GM21423 (cell line): ENCODE measurements at regions not wholly inside any gene's neighbourhood (a gene's known extent, or its start where the extent isn't known, plus 50 kb on each side); places are given as distances from the start of the nearest gene placed in this dataset.

Experiments used
- ATAC-seq: cut with Tn5 transposase; IDR thresholded peaks from one replicate; pipeline ENCODE4 v1.9.1; 2021; ENCODE audit warnings: mild to moderate bottlenecking, moderate library complexity; ENCODE audit not compliant: unreplicated experiment

DNA sequence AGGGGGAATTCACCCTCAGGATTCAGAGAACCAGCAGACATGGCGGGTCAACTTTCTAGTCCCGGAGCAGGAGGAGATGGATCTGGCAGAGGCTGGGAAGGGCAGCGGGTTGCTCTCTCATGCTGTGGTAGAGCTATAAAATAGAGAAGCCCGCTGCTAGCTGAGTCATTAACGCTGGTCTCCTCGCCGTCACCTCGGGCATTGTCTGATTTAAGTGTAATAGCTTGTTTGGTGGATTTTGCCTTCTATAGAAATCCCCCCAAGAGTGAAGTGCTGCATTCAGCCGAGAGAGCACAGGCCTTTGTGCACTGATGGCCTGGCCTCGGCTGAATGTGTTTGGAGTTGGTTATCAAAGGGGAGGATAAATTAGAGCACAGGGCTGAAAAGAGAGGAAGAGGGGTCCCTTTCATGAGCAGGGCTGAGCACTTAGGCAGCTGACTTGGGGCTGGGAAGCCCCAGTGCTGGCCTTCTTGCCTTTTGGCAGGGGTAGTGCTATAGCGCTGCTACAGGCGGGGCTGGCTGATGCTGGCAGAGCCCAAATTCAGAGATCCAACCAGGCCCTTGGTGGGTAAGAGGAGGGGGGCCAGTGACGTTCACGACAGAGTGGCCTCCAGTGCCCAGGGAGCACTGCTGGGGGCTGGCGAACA lies 161.1 kb upstream of the CADM1 start:
- no peak for ATAC-seq

DNA sequence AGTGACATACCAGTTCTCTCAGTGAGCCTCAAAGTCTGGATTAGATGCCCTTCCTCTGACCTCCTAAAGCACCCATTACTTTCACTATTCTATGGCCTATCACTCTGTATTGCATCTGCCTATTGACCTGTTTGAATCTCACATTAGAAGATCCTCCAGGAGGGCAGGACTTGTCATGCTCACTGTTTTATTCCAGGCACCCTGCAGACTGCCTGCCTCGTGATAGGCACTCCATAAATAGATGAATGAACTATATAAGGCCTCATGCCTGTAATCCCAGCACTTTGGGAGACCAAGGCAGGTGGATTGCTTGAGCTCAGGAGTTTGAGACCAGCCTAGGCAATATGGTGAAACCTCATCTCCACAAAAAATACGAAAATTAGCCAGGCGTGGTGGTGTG lies 160.1 kb upstream of the CADM1 start:
- no peak for ATAC-seq

DNA sequence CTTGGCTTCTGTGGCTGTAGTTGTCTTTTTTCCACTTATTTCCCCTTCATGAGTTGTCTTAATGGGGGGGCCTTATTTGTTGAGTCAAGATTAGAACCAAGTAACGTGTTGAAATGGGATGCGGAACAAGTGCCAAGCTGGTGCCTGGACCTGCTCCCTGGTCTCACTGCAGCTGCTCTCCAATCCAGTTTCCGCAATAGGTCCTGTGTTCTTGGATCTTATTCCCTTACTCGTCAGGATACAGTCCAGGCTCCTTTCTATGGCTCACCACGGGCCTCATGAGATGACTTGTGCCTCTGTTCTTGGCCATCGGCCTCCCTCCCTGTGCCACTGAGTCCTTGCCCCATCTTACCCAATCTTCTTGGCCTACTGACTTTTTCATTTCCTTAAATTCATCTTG lies 159.6 kb upstream of the CADM1 start:
- no peak for ATAC-seq

DNA sequence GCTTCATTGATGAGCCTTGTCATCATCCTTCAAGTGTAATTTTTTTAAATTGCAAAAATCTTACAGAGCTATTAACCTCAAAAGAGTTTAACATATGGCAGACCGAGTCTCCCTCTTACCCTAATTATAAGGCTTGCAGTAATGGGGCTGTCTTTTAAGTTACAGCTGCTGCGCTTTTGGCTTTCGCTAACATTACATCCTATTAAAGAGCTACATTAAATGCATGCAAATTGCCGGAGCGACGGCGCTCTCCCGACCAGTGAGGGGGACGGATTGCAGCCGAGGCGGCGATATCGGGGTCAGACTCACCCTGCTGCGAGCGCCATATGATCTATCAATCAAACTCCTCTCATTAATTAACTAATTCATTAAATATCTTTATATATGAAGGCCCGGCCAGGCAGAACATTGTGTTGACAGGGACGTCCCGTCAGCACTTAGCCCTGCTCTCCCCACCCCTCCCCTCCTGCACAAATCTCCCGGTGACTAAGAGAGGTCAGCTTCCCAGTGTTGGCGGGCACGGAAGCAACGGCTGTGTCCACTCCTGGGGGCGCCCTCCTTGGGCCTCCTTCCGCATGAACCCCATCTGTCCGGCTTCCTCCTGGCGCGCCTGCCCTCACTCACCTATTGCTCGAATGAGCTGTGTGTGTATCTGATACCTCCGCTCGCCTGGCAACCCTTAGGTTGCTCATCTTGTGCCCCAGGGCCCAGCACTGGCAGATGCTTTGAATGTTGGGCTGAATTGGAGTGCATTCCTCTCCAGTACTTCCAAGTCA lies 156.0 kb upstream of the CADM1 start:
- no peak for ATAC-seq

DNA sequence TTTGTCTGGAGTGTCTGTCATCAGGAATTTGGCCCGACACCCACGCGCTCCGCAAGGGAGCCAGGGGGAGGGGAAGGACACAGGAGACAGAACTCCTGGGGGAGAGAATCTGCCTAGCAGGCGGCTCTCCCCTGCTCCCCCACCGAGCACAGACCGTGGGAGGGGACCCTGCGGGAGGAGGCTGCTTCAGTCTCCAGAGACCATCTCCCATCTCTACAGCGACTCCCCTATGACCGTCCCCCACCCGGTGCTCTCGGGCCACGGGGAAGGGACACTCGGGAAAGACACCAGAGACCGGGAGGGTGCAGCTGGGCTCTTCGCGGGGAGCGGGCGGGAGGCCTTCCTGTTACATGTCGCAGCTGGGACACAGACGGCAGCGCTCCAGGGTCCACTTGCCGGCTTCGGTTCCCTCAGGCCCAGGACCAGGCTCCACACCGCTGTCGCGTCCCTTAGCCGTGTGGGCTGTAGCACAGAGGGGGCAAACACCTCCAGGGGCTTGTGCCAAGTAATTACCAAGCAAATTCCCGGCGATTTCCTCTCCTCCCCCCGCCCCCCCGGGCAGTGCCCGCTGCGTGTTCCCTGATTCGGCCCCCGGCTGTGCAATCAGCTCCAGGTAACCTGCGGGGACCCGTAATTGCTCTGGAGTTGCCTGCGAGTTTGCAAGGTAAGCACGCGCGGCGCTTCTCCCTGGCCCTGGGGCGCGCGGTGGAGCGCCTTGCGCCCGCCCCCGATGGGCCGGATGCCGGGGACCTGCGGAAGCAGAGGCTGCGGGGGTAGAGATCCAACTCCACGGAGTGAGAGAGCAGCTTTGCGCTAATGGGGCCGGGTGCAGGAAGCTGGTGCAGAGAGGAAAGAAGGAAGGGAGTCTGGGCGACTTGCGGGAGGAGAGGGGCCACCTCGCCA lies 155.1 kb upstream of the CADM1 start:
- no peak for ATAC-seq

DNA sequence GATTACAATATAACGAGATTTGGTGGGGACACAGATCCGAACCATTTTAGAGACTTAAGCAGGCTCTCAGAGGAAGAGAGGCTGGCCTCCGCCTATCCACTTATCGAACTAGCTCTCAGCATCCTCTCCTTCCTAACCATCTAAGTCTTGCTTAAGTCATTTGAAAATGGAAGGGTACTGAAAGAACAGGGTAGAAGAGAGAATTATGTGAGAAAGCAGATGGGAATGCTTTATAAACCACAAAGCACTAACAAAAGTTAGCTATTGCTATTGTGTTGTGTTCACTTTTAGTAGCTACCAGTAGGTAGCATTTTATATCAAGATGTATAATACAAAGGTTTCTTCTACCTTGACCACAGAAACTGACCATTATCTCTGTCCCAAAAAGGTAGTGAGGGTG lies 153.4 kb upstream of the CADM1 start:
- ATAC-seq, result no peak

DNA sequence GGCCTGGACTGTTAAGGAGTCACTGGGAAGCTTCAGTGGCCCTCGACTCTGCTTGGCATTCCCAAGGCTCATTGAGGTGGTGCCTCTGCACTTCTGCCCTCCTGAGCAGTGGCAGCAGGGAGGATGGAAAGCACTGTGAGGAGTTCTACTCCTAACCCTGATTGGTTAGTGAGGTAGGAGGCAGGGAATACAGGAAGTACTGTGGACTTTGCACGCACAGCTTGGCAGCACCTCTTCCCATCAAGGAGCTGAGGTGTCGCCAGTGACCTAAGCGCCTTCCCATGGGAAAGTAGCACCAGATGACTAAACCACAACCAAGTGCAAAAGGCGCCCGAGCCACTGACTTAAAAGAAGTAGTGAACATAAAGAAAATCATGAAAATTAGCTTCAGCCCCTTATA lies 152.5 kb upstream of the CADM1 start:
- ATAC-seq, result no peak

DNA sequence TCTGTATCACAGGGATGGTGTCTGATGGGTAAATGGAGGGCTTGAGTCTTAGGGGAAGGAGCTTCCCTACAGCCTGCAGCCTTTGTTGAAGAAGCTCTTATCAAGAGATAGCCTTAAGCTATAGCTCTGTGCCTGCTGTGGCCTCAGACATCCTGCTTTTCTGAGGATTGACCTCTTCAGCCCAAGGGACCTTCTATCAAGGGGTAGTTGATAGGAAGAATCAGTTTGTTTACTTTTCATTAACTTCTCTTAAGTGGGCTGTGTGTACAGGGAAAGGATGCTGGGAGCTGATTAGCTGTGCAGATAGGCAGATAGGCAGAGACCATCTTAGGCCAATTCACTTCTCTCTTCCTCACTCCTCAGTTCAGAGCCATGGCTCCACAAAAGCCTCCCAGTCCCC lies 151.8 kb upstream of the CADM1 start:
- no peak for ATAC-seq

DNA sequence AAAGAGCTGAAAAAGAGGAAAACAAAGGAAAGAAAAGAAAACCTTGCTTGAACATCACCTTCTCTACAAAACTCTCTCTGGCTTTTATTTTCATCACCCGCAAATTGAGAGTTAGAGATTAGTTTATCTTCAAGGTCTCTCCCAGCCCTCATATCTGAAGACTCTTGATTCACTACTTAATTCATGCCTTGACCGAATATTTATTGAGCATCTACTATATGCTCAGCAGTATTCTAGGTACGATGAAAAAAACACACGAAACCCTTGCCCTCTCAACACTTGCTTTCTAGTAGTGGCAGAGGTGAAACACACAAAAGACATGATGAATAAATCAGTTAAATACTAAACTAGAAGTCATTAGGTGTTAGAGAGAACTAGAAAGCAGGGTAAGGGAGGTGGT lies 150.6 kb upstream of the CADM1 start:
- ATAC-seq, result no peak

DNA sequence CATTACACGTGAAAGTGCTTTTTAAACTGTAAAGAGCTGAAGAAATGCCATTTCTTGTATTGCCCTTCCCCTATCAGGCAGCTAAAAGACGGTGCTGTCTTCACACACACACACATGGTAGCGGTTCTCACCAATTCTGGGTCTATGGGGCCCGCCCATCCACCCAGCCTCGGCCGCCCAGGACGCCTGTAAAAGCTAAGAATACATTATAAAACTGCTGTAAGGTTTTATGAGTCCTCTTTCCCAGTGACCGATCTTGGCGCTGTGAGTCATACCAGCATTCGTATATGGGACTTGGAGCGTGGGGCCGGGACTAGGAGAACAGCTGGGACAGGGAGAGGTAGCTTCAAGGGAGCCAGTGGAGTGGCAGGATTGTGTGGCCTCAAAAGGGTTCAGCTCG lies 149.7 kb upstream of the CADM1 start:
- ATAC-seq, result no peak

DNA sequence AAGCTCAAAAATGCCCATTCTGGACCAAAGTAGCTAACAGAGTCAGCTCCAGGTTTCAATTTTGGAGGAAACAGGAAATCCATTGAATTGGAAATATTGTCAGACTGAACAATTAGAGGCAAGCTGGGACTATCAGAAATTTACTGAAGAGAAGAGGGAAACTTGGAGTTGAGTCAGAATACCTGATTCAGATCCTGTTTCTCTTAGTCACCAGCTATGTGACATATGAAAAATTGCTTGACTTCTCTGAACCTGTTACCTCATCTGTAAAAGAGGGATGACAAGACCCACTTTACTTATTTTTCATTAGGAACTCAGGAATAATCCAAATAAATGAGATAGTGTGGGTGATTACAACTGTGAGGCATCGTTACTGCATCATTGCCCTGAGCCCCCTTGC lies 148.9 kb upstream of the CADM1 start:
- no peak for ATAC-seq

DNA sequence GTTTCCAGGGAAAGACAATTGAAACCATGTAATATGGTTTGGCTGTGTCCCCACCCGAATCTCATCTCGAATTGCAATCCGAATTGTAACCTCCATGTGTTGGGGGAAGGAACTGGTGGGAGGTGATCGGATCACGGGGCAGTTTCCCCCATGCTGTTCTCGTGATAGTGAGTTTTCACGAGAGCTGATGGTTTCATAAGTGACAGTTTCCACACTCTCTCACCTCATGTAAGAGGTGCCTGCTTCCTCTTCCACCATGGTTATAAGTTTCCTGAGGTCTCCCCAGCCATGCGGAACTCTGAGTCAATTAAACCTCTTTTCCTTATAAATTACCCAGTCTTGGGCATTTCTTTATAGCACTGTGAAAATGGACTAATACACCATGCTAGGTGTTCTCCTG lies 148.3 kb upstream of the CADM1 start:
- ATAC-seq, result no peak

DNA sequence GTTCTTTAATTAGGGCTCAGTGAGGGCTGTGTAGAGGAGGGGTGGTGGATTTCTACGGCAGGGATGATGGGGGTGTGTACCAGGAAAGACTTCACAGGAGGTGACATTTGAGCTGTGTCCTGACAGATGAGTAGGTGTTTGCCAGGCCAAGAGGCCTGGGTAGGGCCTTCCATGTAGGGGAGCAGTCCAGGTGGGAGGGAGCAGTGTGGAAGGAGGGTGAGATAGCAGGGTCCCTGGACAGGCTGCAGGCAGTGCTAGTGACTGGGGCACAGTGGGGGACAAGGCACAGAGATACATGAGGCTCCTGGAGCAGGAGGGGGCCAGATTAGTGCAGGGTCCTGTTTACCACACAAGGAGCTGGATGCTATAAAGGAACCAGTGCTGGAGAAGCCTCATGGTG lies 147.9 kb upstream of the CADM1 start:
- ATAC-seq, result no peak

DNA sequence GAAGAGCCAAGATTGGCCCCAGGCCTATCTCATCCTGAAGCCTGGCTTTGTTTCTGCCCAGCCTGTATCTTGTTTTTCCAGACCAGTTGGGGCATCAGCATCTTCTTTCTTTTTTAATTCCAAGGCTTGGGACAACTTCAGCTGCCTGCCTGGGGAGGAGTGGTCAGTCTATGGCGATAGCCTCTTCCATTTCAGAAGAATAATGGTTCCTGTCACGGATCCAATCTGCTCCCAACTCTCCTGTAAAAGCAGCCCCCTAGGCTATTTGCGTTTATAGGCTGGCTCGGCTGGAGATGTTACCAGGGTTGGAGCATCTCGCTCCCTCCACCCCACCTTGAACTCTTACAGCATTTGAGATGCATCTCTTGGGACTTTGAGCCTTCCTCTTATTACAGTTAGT lies 145.2 kb upstream of the CADM1 start:
- no peak for ATAC-seq

DNA sequence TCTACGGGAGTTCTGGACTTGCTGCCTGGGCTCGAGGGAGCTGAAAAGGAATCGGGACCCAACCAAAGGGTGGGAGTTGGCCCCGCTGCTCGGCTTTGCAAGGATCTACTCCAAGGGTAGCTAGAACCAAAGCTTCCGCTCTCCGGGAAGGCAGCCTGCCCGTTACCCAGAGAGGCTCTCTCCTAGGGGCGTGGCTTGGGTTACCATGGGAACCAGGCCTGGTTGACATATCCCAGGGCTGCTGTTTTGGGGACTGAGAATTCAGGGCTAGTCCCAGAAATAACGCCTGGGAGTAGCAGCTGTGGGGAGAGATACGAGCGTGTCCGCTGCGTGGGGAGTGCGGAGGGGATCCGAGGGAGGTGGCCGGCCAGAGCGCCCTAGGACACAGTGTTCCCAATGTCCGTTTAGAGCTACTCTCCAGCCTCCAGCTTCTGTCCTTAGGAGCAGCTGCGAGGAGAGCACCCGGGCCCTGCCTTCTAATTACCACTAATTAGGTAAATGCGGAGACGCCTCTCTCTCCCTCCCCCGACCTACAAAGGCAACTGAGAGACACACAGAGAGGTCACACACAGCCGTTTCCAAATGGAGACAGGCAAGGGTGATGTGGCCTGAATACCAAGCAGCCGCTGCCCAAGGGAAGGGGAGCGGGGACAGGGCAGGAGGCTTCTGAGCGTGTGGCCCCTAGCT lies 141.6 kb upstream of the CADM1 start:
- ATAC-seq, result no peak

DNA sequence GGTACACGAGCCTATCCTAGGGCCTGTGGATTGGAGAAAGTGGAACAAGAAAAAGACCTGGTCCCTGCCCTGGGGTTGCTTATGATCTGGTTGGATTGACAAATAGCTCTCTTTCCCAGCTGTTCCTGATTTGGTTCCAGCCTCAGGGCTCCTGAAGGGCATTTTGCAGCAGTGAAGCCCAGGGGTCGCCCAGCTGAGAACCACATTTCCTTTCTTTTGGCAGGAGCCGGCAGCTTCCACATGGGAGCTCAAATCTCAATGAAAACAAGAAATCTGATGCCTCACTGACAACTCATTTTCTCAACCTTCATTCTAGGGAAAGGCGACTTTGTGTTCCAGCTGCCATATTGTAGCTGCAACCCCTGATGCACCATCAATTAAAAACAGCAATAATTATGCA lies 140.6 kb upstream of the CADM1 start:
- no peak for ATAC-seq

DNA sequence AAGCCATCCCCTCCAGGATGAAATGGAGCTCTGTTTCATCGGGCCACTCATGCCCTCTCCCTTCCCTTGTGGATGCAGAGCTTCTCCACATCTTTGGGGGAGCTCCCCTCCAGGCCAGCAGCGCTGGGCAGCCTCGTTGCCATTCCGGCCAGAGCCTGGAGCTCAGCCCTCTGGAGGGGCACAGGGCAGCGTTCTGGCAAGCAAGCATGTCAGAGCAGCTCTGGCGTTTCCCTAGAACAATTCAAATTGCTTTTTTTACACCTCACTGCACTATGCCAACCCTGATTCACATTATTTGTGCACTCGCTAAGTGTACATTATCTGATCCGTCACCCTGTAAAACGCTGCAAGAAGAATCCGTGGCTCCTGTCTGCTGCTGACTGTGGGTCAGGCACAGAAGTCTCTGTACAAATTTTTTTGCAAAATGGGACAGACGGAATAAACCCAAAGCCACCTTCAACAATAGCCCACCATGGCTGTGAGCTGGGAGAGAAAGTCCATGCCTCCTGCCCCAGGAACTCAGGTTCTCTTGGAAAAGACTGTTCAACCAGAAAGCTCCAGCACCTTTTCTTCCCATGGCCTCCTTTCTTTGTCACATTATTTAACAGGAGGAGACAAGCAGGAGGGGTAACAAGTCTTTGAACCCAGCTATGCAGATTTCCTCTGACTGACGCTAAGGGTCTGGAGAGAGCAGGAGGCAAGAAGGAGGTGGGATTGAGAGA lies 139.5 kb upstream of the CADM1 start:
- no peak for ATAC-seq

DNA sequence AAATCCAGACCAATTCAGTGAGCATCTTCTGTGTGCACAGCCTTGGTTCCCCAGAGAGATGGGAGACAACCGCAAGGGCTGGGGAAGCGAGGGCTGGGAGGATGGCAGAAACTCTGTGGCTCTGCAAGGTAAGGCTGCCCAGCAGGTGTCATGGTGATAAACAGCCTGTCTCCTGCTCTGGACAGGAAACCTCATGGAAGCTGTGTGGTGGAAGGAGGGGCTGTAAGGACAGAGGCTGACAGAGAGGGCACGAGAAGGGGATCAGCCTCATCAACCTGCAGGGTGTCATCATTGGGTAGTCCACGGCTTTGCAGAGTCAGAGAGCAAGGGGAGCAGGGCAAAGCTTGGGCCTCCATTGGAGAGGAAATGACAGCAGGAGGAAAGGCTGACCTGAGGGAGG lies 138.4 kb upstream of the CADM1 start:
- no peak for ATAC-seq

DNA sequence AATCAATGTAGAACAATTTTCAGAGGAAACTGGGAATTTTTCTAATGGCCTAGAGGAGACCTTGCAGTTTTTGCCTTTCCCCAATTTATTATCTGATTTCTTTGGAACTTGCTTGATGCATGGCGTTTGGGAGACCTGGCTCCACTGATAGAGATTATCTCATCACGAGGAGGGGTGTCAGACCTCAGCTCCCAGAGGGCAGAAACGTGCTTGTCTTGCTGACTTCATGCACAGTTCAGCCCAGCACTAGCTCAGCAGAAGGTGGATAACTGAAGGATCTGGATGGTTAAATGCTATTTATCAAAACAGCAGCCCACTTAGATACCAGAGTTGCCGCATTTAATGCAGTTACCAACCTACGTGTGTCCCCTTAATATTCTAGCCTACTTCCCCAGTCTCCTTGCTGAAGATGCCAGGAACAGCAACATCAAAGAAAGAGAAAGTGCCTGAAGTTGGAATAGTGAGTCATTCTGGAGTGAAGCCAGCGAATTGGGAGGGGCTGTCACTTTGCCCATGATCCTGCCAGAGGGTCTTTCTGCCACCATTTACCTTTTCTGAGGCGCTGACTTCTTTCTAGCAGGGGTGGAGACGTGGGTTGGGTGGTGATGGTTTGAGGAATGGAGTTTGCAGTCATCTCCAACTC lies 133.5 kb upstream of the CADM1 start:
- no peak for ATAC-seq
